Body of pancreas (tissue), 4 donors: ENCODE measurements at regions not wholly inside any gene's neighbourhood (a gene's known extent, or its start where the extent isn't known, plus 50 kb on each side); places are given as distances from the start of the nearest gene placed in this dataset.

ENCODE experiments used
- CTCF ChIP-seq, 7 experiments: fragments of 450-650 bp in 4 of 7; fragments of 200-600 bp in 3 of 7; sonication (generic) in 3 of 7; IDR thresholded peaks; one replicate each; pipeline ENCODE4 v1.5.1; 2016 to 2019; ENCODE audit warnings: antibody characterized with exemption in 7 of 7
- POLR2A ChIP-seq, 3 donors: fragments of 450-650 bp; IDR thresholded peaks; one replicate each; pipeline ENCODE4 v1.6.1; 2016; ENCODE audit warnings: antibody characterized with exemption in 3 of 3, mild to moderate bottlenecking in 2 of 3

GRCh38 chr14:54140551-54140950, 183.9 kb upstream of the BMP4 start:
- TF ChIP-seq POLR2A (IDR thresholded peaks at IDR 0.05) (no peak), CTCF (IDR thresholded peaks at IDR 0.05) (no peak)
